ENCODE measurements at regions not wholly inside any gene's neighbourhood (a gene's known extent, or its start where the extent isn't known, plus 50 kb on each side); places are given as distances from the start of the nearest gene placed in this dataset.

- H3K27me3 ChIP-seq (ENCODE audit: low read depth, low read length) = no peaks in the 10 kb centered on the region
- H3K4me1 ChIP-seq (ENCODE audit: low read length) = no peaks in the 10 kb centered on the region
- H3K79me2 ChIP-seq (ENCODE audit: low read length) = no peaks in the 10 kb centered on the region
- H3K27ac ChIP-seq (ENCODE audit: low read length) = no peak overlapping the region
- H3K9ac ChIP-seq (ENCODE audit: low read length) = no peak overlapping the region
- H3K4me2 ChIP-seq (ENCODE audit: low read length) = no peak overlapping the region
- no peaks in the 10 kb centered on the region for H4K20me1 ChIP-seq (ENCODE audit: insufficient read depth, low read length)
- no peak overlapping the region for H2AFZ ChIP-seq (ENCODE audit: low read depth, low read length)
- TF ChIP-seq EZH2phosphoT487 (IDR thresholded peaks at IDR 0.05; ENCODE audit: low read depth) = no peak
- TF ChIP-seq CTCF (IDR thresholded peaks at IDR 0.05; ENCODE audit: low read depth, low read length) = no peak
- no peaks in the 10 kb centered on the region for H3K9me3 ChIP-seq (ENCODE audit: insufficient read depth, low read length)
- H3K4me3 ChIP-seq (ENCODE audit: low read length) = no peak overlapping the region
- no peaks in the 10 kb centered on the region for H3K36me3 ChIP-seq (replicated peaks; ENCODE audit: low read depth, low read length)
These were observed 121.6 kb upstream of the MRPS22 start for GRCh38 chr3:139222100-139222657.

- Histone ChIP-seq H2AFZ (ENCODE audit: low read depth, low read length) (no peak overlapping the region), H3K79me2 (ENCODE audit: low read length) (no peaks in the 10 kb centered on the region), H3K27me3 (ENCODE audit: low read depth, low read length) (no peaks in the 10 kb centered on the region), H3K9ac (ENCODE audit: low read length) (no peak overlapping the region), H3K9me3 (ENCODE audit: insufficient read depth, low read length) (no peaks in the 10 kb centered on the region), H3K4me1 (ENCODE audit: low read length) (no peaks in the 10 kb centered on the region), H4K20me1 (ENCODE audit: insufficient read depth, low read length) (no peaks in the 10 kb centered on the region), H3K27ac (ENCODE audit: low read length) (no peak overlapping the region), H3K36me3 (replicated peaks; ENCODE audit: low read depth, low read length) (no peaks in the 10 kb centered on the region), H3K4me2 (ENCODE audit: low read length) (no peak overlapping the region), H3K4me3 (ENCODE audit: low read length) (no peak overlapping the region)
- TF ChIP-seq EZH2phosphoT487 (IDR thresholded peaks at IDR 0.05; ENCODE audit: low read depth) = no peak
- no peak for TF ChIP-seq CTCF (IDR thresholded peaks at IDR 0.05; ENCODE audit: low read depth, low read length)
These were observed 118.3 kb upstream of the MRPS22 start for GRCh38 chr3:139225548-139225947.

GRCh38 chr3:139226731-139227130 is 117.1 kb upstream of the MRPS22 start:
- no peak overlapping the region for H3K9ac ChIP-seq (ENCODE audit: low read length)
- H3K9me3 ChIP-seq (ENCODE audit: insufficient read depth, low read length) = no peaks in the 10 kb centered on the region
- TF ChIP-seq EZH2phosphoT487 (IDR thresholded peaks at IDR 0.05; ENCODE audit: low read depth) = no peak
- no peak for TF ChIP-seq CTCF (IDR thresholded peaks at IDR 0.05; ENCODE audit: low read depth, low read length)
- H3K27ac ChIP-seq (ENCODE audit: low read length) = no peak overlapping the region
- H3K4me2 ChIP-seq (ENCODE audit: low read length) = no peak overlapping the region
- no peaks in the 10 kb centered on the region for H3K4me1 ChIP-seq (ENCODE audit: low read length)
- no peak overlapping the region for H3K4me3 ChIP-seq (ENCODE audit: low read length)
- no peaks in the 10 kb centered on the region for H3K36me3 ChIP-seq (replicated peaks; ENCODE audit: low read depth, low read length)
- no peaks in the 10 kb centered on the region for H3K27me3 ChIP-seq (ENCODE audit: low read depth, low read length)
- no peaks in the 10 kb centered on the region for H3K79me2 ChIP-seq (ENCODE audit: low read length)
- no peak overlapping the region for H2AFZ ChIP-seq (ENCODE audit: low read depth, low read length)
- H4K20me1 ChIP-seq (ENCODE audit: insufficient read depth, low read length) = no peaks in the 10 kb centered on the region

DNA sequence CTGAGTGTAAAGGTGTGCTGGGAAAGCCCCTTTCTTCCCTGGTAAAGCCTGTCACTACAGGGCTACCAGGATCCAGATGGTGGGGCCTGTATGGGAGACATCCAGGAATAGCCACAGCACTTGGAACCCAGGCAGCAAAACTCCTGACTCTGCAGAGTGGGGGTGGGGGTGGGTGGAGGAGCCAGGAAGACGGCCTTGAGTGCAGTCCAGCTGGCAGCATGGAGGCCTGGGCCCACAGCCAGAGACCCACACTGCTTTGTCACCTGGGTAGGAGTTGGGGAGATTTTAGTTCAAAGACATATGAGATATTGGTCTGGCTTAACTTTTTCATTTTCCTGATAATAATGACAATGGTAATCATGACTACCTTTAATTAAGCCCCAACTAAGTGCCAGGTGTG is 116.7 kb upstream of the MRPS22 start:
- no peaks in the 10 kb centered on the region for H4K20me1 ChIP-seq (ENCODE audit: insufficient read depth, low read length)
- H3K79me2 ChIP-seq (ENCODE audit: low read length) = no peaks in the 10 kb centered on the region
- no peak overlapping the region for H3K9ac ChIP-seq (ENCODE audit: low read length)
- no peak for TF ChIP-seq EZH2phosphoT487 (IDR thresholded peaks at IDR 0.05; ENCODE audit: low read depth)
- TF ChIP-seq CTCF (IDR thresholded peaks at IDR 0.05; ENCODE audit: low read depth, low read length) = no peak
- H3K27ac ChIP-seq (ENCODE audit: low read length) = no peak overlapping the region
- H3K27me3 ChIP-seq (ENCODE audit: low read depth, low read length) = no peaks in the 10 kb centered on the region
- no peak overlapping the region for H3K4me2 ChIP-seq (ENCODE audit: low read length)
- no peaks in the 10 kb centered on the region for H3K4me1 ChIP-seq (ENCODE audit: low read length)
- no peaks in the 10 kb centered on the region for H3K9me3 ChIP-seq (ENCODE audit: insufficient read depth, low read length)
- no peak overlapping the region for H3K4me3 ChIP-seq (ENCODE audit: low read length)
- no peaks in the 10 kb centered on the region for H3K36me3 ChIP-seq (replicated peaks; ENCODE audit: low read depth, low read length)
- H2AFZ ChIP-seq (ENCODE audit: low read depth, low read length) = no peak overlapping the region

Measured in OCI-LY3 (cell line).